ENCODE measurements at regions not wholly inside any gene's neighbourhood (a gene's known extent, or its start where the extent isn't known, plus 50 kb on each side); places are given as distances from the start of the nearest gene placed in this dataset.

DNA sequence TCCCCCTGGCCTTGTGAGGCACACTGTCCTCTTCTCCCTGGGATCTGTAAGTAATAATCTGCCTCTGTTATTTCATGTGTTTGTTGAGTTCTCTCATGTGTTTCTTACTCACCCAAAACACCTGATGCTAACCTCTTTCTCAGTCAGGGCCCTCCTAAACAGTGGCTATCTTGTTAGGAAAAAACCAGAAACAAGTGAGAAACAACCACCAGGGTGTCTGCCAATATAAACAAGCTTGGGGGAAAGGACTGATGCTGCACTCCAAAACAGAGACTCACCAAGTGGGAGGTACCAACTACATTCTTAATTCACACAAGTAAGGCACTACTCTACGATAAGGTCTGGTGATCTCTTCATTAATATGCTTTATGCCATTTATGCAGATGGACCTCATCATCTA is 564.4 kb downstream of the SEMA5A start:
- DNase-seq (ENCODE audit: low read depth in 2 of 2) = no peak

DNA sequence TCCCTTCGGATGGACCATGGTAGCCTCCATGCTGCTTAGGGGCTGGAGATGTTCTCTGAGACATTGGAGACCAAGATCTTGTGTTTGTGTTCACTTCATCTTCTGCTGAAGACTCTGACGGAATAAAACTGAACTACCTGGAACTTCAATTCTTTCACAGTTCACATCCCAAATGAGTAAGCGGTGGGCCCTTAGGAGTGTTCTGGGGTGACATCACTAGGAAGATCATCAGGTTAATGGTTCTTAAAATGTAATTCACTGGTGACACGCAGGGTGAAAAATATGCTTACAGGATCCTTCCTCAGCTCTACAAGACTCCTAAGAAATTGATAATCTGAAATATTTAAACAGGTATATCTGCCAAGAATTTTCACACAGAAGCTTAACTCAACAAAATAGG is 561.5 kb downstream of the SEMA5A start:
- no peak for DNase-seq (ENCODE audit: low read depth in 2 of 2)
